ENCODE measurements at regions not wholly inside any gene's neighbourhood (a gene's known extent, or its start where the extent isn't known, plus 50 kb on each side); places are given as distances from the start of the nearest gene placed in this dataset.

- TF ChIP-seq CTCF (IDR thresholded peaks at IDR 0.05) (peak; percentile 42 to 81 (median 77)), POLR2A (IDR thresholded peaks at IDR 0.05) (no peak), POLR2AphosphoS5 (IDR thresholded peaks at IDR 0.05) (no peak)
Measured at GRCh38 chr12:9331218-9331626, 123.0 kb upstream of the PZP start.
